ENCODE measurements at regions not wholly inside any gene's neighbourhood (a gene's known extent, or its start where the extent isn't known, plus 50 kb on each side); places are given as distances from the start of the nearest gene placed in this dataset.

DNA sequence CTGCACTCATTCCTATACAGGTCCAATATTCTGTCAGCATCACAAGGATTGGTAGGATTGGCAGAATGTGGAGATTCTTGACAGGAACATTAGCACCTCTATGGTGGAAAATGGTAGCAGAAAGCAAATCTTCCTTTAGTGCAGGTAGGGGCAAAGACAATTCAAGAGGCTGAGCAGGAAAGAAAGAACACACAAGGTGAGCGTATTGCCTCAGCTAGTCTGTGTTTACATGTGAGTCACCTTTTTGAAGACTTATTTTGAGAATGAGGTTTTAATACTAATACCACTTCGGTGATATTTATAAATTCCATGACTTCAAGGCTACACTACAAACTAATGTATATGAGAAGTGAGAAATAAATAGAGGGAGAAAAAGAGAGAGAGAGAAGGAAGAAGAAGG is 717.0 kb downstream of the BRINP1 start:
- TF ChIP-seq, protein P1, sequence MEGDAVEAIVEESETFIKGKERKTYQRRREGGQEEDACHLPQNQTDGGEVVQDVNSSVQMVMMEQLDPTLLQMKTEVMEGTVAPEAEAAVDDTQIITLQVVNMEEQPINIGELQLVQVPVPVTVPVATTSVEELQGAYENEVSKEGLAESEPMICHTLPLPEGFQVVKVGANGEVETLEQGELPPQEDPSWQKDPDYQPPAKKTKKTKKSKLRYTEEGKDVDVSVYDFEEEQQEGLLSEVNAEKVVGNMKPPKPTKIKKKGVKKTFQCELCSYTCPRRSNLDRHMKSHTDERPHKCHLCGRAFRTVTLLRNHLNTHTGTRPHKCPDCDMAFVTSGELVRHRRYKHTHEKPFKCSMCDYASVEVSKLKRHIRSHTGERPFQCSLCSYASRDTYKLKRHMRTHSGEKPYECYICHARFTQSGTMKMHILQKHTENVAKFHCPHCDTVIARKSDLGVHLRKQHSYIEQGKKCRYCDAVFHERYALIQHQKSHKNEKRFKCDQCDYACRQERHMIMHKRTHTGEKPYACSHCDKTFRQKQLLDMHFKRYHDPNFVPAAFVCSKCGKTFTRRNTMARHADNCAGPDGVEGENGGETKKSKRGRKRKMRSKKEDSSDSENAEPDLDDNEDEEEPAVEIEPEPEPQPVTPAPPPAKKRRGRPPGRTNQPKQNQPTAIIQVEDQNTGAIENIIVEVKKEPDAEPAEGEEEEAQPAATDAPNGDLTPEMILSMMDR (IDR thresholded peaks at IDR 0.05; ENCODE audit: extremely low read depth, low read depth, low read length) = no peak

DNA sequence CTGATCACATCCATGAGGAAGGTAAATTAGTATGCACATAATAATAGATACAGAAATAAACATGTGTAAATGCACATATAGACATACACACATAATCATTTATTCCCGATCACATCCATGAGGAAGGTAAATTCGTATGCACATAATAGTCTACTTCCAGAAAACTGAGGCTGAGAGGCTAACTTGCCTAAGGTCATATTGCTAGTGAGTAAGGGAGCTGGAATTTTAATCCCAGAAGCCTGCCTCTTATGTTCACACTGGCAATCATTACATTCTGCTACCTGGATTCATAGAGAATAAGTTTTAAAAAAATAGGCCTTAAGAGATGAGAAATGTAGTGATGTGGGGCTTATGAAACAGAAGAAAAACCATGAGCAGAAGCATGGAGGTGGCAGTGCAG is 716.3 kb downstream of the BRINP1 start:
- Histone ChIP-seq H3K27me3 (ENCODE audit: insufficient read depth, low read length) (no peaks in the 10 kb centered on the region), H3K9me3 (ENCODE audit: low read depth, low read length) (no peaks in the 10 kb centered on the region), H3K79me2 (ENCODE audit: insufficient read depth, low read length) (no peaks in the 10 kb centered on the region), H3K4me1 (ENCODE audit: insufficient read depth, low read length) (no peaks in the 10 kb centered on the region), H2AFZ (ENCODE audit: low read length) (no peak overlapping the region), H3K36me3 (ENCODE audit: insufficient read depth, low read length) (no peaks in the 10 kb centered on the region), H4K20me1 (ENCODE audit: insufficient read depth, low read length) (no peaks in the 10 kb centered on the region), H3K27ac (ENCODE audit: low read depth, low read length) (no peak overlapping the region), H3K4me3 (ENCODE audit: insufficient read depth, low read length) (no peak overlapping the region), H3K4me2 (ENCODE audit: insufficient read depth, low read length) (no peak overlapping the region)
- TF ChIP-seq, protein P1 (IDR thresholded peaks at IDR 0.05; ENCODE audit: extremely low read depth, low read depth, low read length) = no peak
- no peak for DNase-seq (ENCODE audit: insufficient read length, low spot score, missing footprints)

More for the DNA sequence above, 717.0 kb downstream of the BRINP1 start:
- Histone ChIP-seq H4K20me1 (ENCODE audit: insufficient read depth, low read length) (no peaks in the 10 kb centered on the region), H2AFZ (ENCODE audit: low read length) (no peak overlapping the region), H3K27me3 (ENCODE audit: insufficient read depth, low read length) (no peaks in the 10 kb centered on the region), H3K4me1 (ENCODE audit: insufficient read depth, low read length) (no peaks in the 10 kb centered on the region), H3K9me3 (ENCODE audit: low read depth, low read length) (peaks cover under 1% of the 10 kb centered on the region), H3K79me2 (ENCODE audit: insufficient read depth, low read length) (no peaks in the 10 kb centered on the region), H3K27ac (ENCODE audit: low read depth, low read length) (no peak overlapping the region), H3K4me2 (ENCODE audit: insufficient read depth, low read length) (no peak overlapping the region), H3K4me3 (ENCODE audit: insufficient read depth, low read length) (no peak overlapping the region), H3K36me3 (ENCODE audit: insufficient read depth, low read length) (no peaks in the 10 kb centered on the region)
- DNase-seq (ENCODE audit: insufficient read length, low spot score, missing footprints) = no peak

DNA sequence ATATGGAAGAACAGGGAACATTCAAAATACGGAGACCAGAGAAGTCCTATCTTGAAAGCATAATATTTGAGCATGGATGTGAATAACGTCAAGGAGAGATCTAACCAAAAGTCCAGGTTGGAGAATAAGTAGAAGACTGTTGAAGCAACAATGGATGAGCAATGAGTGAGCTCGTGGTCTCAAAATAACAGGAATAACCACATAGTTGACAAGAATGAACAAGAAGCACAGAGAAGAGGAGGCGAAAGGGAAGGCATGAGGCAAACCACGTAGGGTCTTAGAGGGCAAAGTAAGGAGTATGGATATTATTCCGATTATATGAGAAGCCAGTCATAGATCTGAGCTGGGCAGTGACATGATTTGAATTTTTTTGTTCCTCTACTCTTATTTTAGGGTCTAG is 710.2 kb downstream of the BRINP1 start:
- Histone ChIP-seq H3K4me3 (ENCODE audit: insufficient read depth, low read length) (no peak overlapping the region), H3K4me2 (ENCODE audit: insufficient read depth, low read length) (no peak overlapping the region), H3K27ac (ENCODE audit: low read depth, low read length) (no peak overlapping the region), H3K79me2 (ENCODE audit: insufficient read depth, low read length) (no peaks in the 10 kb centered on the region), H2AFZ (ENCODE audit: low read length) (no peak overlapping the region), H3K4me1 (ENCODE audit: insufficient read depth, low read length) (no peaks in the 10 kb centered on the region), H4K20me1 (ENCODE audit: insufficient read depth, low read length) (no peaks in the 10 kb centered on the region), H3K27me3 (ENCODE audit: insufficient read depth, low read length) (no peaks in the 10 kb centered on the region), H3K36me3 (ENCODE audit: insufficient read depth, low read length) (no peaks in the 10 kb centered on the region), H3K9me3 (ENCODE audit: low read depth, low read length) (no peaks in the 10 kb centered on the region)
- TF ChIP-seq, protein P1 (IDR thresholded peaks at IDR 0.05; ENCODE audit: extremely low read depth, low read depth, low read length) = no peak
- DNase-seq (ENCODE audit: insufficient read length, low spot score, missing footprints) = no peak

DNA sequence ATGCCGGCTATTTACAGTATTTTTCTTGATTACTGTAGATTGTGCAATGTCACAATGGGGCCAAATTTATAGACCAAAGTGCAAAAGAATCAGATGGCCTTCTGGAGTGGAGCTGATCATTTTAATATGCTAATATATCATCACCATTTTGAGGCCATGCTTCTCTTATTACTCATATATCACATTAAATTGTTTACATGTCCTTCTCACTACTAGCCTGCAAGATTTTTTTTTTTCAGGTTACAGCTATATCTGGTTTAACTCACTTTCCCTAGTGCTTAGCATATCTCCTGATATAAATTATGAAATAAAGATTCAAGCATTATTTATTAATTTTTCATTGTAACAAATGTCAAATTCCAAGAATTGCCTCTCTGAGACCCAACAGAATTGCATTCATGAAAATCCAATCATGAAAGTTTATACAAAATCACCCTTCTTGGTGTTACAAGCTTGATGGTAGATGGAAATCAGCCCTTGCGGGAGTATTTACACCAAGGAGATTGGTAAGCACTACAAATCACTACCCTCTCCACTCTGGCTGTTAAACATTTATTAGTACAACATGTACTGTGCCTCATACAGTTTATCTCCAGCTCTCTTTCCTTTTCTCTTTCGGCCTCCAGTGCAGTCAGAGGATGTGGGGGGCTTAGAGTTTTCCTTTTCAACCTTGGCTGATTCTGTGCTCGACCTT is 703.9 kb downstream of the BRINP1 start:
- Histone ChIP-seq H3K27ac (ENCODE audit: low read depth, low read length) (no peak overlapping the region), H3K36me3 (ENCODE audit: insufficient read depth, low read length) (no peaks in the 10 kb centered on the region), H3K4me3 (ENCODE audit: insufficient read depth, low read length) (no peak overlapping the region), H3K79me2 (ENCODE audit: insufficient read depth, low read length) (no peaks in the 10 kb centered on the region), H3K9me3 (ENCODE audit: low read depth, low read length) (no peaks in the 10 kb centered on the region), H3K4me2 (ENCODE audit: insufficient read depth, low read length) (no peak overlapping the region), H3K4me1 (ENCODE audit: insufficient read depth, low read length) (no peaks in the 10 kb centered on the region), H4K20me1 (ENCODE audit: insufficient read depth, low read length) (no peaks in the 10 kb centered on the region), H2AFZ (ENCODE audit: low read length) (no peak overlapping the region), H3K27me3 (ENCODE audit: insufficient read depth, low read length) (no peaks in the 10 kb centered on the region)
- DNase-seq (ENCODE audit: insufficient read length, low spot score, missing footprints) = no peak
- TF ChIP-seq, protein P1 (IDR thresholded peaks at IDR 0.05; ENCODE audit: extremely low read depth, low read depth, low read length) = no peak
